HepG2 (cell line): ENCODE measurements at regions not wholly inside any gene's neighbourhood (a gene's known extent, or its start where the extent isn't known, plus 50 kb on each side); places are given as distances from the start of the nearest gene placed in this dataset.
A peak's percentile ranks its signal among the peaks of the same experiment; 100 is the strongest.

Experiments used
- ATAC-seq: fragments of 200-7000 bp; cut with Tn5 transposase; 3 replicates; pipeline ENCODE4 v1.9.1; 2020; ENCODE audit warnings: mild to moderate bottlenecking, moderate library complexity
- BruUV-seq: library from RNA; stranded (reverse); fragments of 400-500 nt; replicated peaks from 2 replicates; lab custom pipeline; 2021; lab: Mats Ljungman, UMichigan
- CTCF ChIA-PET: fragments of 300-600 bp; formaldehyde crosslinking; extraction: SDS; loops from one replicate; lab custom pipeline; 2021; ENCODE audit warnings: low total read pairs, inconsistent platforms, low intra/inter-chr PET ratio; lab: Yijun Ruan, JAX
- POLR2A ChIA-PET: fragments of 350-600 bp; sonication (Branson Sonifier 250); formaldehyde crosslinking; loops from one replicate; lab custom pipeline; 2020; ENCODE audit warnings: antibody characterized with exemption, inconsistent platforms; lab: Yijun Ruan, JAX
- DNase-seq: peaks from one replicate; pipeline ENCODE4 v3.0.0-alpha.2; 2015; ENCODE audit warnings: low spot score
- FAIRE-seq: peaks from 3 replicates; lab custom pipeline; 2011; peaks lifted over from hg19 to GRCh38; lab: Jason Lieb, UNC
- H2AFZ ChIP-seq: one replicate; pipeline ENCODE4 v1.6.1; 2011; ENCODE audit warnings: low read length, inconsistent platforms
- H3K27ac ChIP-seq: fragments of 300-600 bp; 3 replicates; pipeline ENCODE4 v1.8.0; 2011; ENCODE audit warnings: mixed run types, mild to moderate bottlenecking, mixed read lengths, low read length, inconsistent platforms; ENCODE audit not compliant: insufficient read depth; ENCODE audit errors: extremely low read length
- H3K27me3 ChIP-seq, 2 experiments: fragments of 200-600 bp in 1 of 2; 2 replicates in 1 of 2; 3 replicates in 1 of 2; pipeline versions ENCODE4 v1.6.0 to v1.8.0; 2011; ENCODE audit warnings: low read length in 2 of 2, mild to moderate bottlenecking in 2 of 2, moderate library complexity in 2 of 2, inconsistent platforms in 1 of 2; ENCODE audit not compliant: insufficient read depth in 2 of 2, control insufficient read depth in 1 of 2
- H3K36me3 ChIP-seq, 2 experiments: fragments of 200-600 bp in 1 of 2; replicated peaks in 1 of 2; 2 replicates in 1 of 2; 3 replicates in 1 of 2; pipeline versions ENCODE4 v1.5.1 to v1.8.0; 2011; ENCODE audit warnings: low read length in 2 of 2, inconsistent platforms in 1 of 2; ENCODE audit not compliant: insufficient read depth in 2 of 2, control insufficient read depth in 1 of 2
- H3K4me1 ChIP-seq: 2 replicates; pipeline ENCODE4 v1.5.1; 2012; ENCODE audit warnings: low read length, inconsistent platforms; ENCODE audit not compliant: insufficient read depth
- H3K4me2 ChIP-seq: 2 replicates; pipeline ENCODE4 v1.6.0; 2011; ENCODE audit warnings: low read depth, low read length, inconsistent platforms
- H3K4me3 ChIP-seq, 3 experiments: fragments of 200-600 bp in 1 of 3; sonication (generic), shearing (Covaris generic) in 1 of 3; replicated peaks in 1 of 3; 2 replicates each; pipeline ENCODE4 v1.5.1; 2011 to 2016; ENCODE audit warnings: low read length in 3 of 3, inconsistent platforms in 2 of 3, low read depth in 2 of 3, mild to moderate bottlenecking in 2 of 3, control low read depth in 1 of 3, mixed read lengths in 1 of 3; ENCODE audit not compliant: insufficient read depth in 1 of 3
- H3K79me2 ChIP-seq: one replicate; pipeline ENCODE4 v1.6.1; 2011; ENCODE audit warnings: low read length, inconsistent platforms; ENCODE audit not compliant: insufficient read depth
- H3K9ac ChIP-seq: 2 replicates; pipeline ENCODE4 v1.6.0; 2011; ENCODE audit warnings: mild to moderate bottlenecking, low read depth, low read length, inconsistent platforms; ENCODE audit not compliant: insufficient read depth
- H3K9me3 ChIP-seq: 2 replicates; pipeline ENCODE4 v1.5.1; 2012; ENCODE audit warnings: mild to moderate bottlenecking, low read length
- H4K20me1 ChIP-seq: 2 replicates; pipeline ENCODE4 v1.6.0; 2011; ENCODE audit warnings: inconsistent platforms, mild to moderate bottlenecking, low read length, moderate library complexity; ENCODE audit not compliant: insufficient read depth
- ELF3 ChIP-seq: IDR thresholded peaks from 2 replicates; pipeline ENCODE4 v1.6.1; 2016; ENCODE audit warnings: missing genetic modification reagents, missing compliant biosample characterization
- FOSL1 ChIP-seq: sonication (generic); formaldehyde crosslinking; IDR thresholded peaks from 2 replicates; pipeline ENCODE4 v1.9.0; 2021; ENCODE audit warnings: missing genetic modification reagents, borderline replicate concordance
- GABPB1 ChIP-seq: IDR thresholded peaks from 2 replicates; pipeline ENCODE4 v1.6.1; 2016; ENCODE audit warnings: mild to moderate bottlenecking, missing genetic modification reagents, moderate library complexity, missing compliant biosample characterization
- MAFK ChIP-seq, 2 experiments: IDR thresholded peaks in 1 of 2; conservative IDR thresholded peaks in 1 of 2; 2 replicates each; pipeline ENCODE4 v1.6.1; 2011; ENCODE audit warnings: improper control_type of control experiment in 2 of 2, low read length in 2 of 2
- RBM22 ChIP-seq: fragments of 200-400 bp; formaldehyde crosslinking; optimal IDR thresholded peaks from 2 replicates; pipeline ENCODE3; 2017; ENCODE audit warnings: mild to moderate bottlenecking, low read length, moderate library complexity
- XBP1 ChIP-seq: sonication (generic); formaldehyde crosslinking; IDR thresholded peaks from 2 replicates; pipeline ENCODE4 v1.5.0; 2020; ENCODE audit warnings: missing genetic modification reagents
- ZNF121 ChIP-seq: sonication (generic); formaldehyde crosslinking; IDR thresholded peaks from 2 replicates; pipeline ENCODE4 v1.5.0; 2020; ENCODE audit warnings: mild to moderate bottlenecking, missing genetic modification reagents
- ZNF781 ChIP-seq: sonication (generic); formaldehyde crosslinking; IDR thresholded peaks from 2 replicates; pipeline ENCODE4 v1.5.1; 2020; ENCODE audit warnings: borderline replicate concordance, mild to moderate bottlenecking, missing genetic modification reagents; ENCODE audit errors: not compliant biosample characterization
- WGBS: methylation state at CpG from one replicate; pipeline ENCODE4 v1.1.6; 2017; ENCODE audit warnings: low lambda C conversion rate; 5-methylcytosine and 5-hydroxymethylcytosine counted together
- in situ Hi-C: cut with HindIII; loops from 2 replicates; pipeline ENCODE4 v1.10.0; 2017; ENCODE audit warnings: low pct_unique_long_range_greater_than_20kb; ENCODE audit not compliant: extremely low pct_ligation_motif_present
- intact Hi-C: fragments of 100-400 bp; cut with micrococcal nuclease; formaldehyde crosslinking; loops from one replicate; pipeline ENCODE4 v1.10.0; 2022; ENCODE audit not compliant: unreplicated experiment
- TF ChIP-seq, protein P1 (sequence below): sonication (generic); formaldehyde crosslinking; IDR thresholded peaks from 2 replicates; pipeline ENCODE4 v1.5.0; 2020; ENCODE audit warnings: mild to moderate bottlenecking, missing genetic modification reagents, borderline replicate concordance
- TF ChIP-seq, protein P2 (sequence below): sonication (generic); formaldehyde crosslinking; IDR thresholded peaks from 2 replicates; pipeline ENCODE4 v1.9.0; 2021; ENCODE audit warnings: missing genetic modification reagents, borderline replicate concordance
- TF ChIP-seq, protein P3 (sequence below): sonication (generic); formaldehyde crosslinking; IDR thresholded peaks from 2 replicates; pipeline ENCODE4 v1.4.0; 2020; ENCODE audit warnings: missing genetic modification reagents

DNA sequence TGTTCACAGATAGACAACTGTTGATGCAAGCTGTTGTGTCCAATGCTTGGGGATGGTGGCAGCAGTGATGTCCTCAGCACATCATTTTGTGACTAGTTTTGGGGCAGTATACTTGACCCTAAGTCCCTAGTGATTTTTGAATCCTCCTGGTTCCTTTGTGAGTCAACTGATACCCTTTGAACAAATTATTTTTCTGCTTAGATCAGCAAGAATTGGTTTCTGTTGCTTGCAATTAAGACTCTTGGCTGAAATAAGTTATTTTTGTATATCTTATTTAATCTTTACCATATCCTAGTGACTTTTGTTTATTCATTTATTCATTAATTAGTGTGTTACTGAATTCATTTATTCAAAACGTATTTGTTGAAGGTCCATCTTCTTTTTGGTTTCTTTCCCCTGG is 392.0 kb upstream of the SGCD start (continued):
- TF ChIP-seq, protein P1, sequence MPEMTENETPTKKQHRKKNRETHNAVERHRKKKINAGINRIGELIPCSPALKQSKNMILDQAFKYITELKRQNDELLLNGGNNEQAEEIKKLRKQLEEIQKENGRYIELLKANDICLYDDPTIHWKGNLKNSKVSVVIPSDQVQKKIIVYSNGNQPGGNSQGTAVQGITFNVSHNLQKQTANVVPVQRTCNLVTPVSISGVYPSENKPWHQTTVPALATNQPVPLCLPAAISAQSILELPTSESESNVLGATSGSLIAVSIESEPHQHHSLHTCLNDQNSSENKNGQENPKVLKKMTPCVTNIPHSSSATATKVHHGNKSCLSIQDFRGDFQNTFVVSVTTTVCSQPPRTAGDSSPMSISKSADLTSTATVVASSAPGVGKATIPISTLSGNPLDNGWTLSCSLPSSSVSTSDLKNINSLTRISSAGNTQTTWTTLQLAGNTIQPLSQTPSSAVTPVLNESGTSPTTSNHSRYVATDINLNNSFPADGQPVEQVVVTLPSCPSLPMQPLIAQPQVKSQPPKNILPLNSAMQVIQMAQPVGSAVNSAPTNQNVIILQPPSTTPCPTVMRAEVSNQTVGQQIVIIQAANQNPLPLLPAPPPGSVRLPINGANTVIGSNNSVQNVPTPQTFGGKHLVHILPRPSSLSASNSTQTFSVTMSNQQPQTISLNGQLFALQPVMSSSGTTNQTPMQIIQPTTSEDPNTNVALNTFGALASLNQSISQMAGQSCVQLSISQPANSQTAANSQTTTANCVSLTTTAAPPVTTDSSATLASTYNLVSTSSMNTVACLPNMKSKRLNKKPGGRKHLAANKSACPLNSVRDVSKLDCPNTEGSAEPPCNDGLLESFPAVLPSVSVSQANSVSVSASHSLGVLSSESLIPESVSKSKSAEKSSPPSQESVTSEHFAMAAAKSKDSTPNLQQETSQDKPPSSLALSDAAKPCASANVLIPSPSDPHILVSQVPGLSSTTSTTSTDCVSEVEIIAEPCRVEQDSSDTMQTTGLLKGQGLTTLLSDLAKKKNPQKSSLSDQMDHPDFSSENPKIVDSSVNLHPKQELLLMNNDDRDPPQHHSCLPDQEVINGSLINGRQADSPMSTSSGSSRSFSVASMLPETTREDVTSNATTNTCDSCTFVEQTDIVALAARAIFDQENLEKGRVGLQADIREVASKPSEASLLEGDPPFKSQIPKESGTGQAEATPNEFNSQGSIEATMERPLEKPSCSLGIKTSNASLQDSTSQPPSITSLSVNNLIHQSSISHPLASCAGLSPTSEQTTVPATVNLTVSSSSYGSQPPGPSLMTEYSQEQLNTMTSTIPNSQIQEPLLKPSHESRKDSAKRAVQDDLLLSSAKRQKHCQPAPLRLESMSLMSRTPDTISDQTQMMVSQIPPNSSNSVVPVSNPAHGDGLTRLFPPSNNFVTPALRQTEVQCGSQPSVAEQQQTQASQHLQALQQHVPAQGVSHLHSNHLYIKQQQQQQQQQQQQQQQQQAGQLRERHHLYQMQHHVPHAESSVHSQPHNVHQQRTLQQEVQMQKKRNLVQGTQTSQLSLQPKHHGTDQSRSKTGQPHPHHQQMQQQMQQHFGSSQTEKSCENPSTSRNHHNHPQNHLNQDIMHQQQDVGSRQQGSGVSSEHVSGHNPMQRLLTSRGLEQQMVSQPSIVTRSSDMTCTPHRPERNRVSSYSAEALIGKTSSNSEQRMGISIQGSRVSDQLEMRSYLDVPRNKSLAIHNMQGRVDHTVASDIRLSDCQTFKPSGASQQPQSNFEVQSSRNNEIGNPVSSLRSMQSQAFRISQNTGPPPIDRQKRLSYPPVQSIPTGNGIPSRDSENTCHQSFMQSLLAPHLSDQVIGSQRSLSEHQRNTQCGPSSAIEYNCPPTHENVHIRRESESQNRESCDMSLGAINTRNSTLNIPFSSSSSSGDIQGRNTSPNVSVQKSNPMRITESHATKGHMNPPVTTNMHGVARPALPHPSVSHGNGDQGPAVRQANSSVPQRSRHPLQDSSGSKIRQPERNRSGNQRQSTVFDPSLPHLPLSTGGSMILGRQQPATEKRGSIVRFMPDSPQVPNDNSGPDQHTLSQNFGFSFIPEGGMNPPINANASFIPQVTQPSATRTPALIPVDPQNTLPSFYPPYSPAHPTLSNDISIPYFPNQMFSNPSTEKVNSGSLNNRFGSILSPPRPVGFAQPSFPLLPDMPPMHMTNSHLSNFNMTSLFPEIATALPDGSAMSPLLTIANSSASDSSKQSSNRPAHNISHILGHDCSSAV (CRISPR knock-in tag), result no peak
- TF ChIP-seq FOSL1 (CRISPR knock-in tag), result no peak
- no peak for TF ChIP-seq ZNF781 (CRISPR knock-in tag)
- peak; percentile 86 to 95 for TF ChIP-seq MAFK (conservative IDR thresholded peaks at IDR 0.05 in 1 of 2, IDR thresholded peaks at IDR 0.05 in 1 of 2; ENCODE audit: low read length in 2 of 2)

DNA sequence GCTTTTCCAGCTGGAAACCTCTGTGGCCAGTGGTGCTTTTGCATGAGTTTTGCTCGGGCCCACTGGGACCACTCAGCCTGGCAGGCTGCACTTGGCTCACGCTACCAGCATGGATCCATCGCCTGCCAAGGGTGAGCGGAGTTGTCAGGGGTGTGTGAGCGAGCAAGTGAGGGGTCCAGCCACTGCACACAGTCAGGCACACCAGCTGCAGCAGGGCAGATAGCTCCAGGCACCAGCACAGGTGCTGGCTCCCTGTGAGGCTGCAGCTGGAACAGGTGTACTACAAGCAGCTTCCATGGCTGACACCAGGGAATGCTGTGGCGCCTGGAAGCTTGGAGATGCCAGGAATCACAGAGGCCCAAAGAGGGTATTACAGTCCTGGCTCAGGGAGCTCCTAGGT is 391.2 kb upstream of the SGCD start:
- 11% methylated on average over 3 of the region's 6 CpGs for WGBS
- BruUV-seq, result no TSS peak
- no peaks in the 10 kb centered on the region for H3K36me3 ChIP-seq
- H3K4me1 ChIP-seq, result no peaks in the 10 kb centered on the region
- DNase-seq (no peak), FAIRE-seq (no peak), ATAC-seq (no peak)
- POLR2A ChIA-PET, result no interaction called here
- H4K20me1 ChIP-seq, result no peaks in the 10 kb centered on the region
- H3K9ac ChIP-seq, result no peak overlapping the region
- no peaks in the 10 kb centered on the region for H3K9me3 ChIP-seq
- CTCF ChIA-PET, result no interaction called here
- no peak overlapping the region for H2AFZ ChIP-seq
- intact Hi-C loops, result no loop called here
- no peaks in the 10 kb centered on the region for H3K27me3 ChIP-seq
- no peak overlapping the region for H3K4me2 ChIP-seq
- no peaks in the 10 kb centered on the region for H3K79me2 ChIP-seq
- no peak overlapping the region for H3K27ac ChIP-seq
- no peak overlapping the region for H3K4me3 ChIP-seq
- in situ Hi-C loops, result loop anchor here (25.0 kb wide), 1 partner anchor 1202 kb away; the partner anchor contains the start of gene MED7
- TF ChIP-seq, protein P2, sequence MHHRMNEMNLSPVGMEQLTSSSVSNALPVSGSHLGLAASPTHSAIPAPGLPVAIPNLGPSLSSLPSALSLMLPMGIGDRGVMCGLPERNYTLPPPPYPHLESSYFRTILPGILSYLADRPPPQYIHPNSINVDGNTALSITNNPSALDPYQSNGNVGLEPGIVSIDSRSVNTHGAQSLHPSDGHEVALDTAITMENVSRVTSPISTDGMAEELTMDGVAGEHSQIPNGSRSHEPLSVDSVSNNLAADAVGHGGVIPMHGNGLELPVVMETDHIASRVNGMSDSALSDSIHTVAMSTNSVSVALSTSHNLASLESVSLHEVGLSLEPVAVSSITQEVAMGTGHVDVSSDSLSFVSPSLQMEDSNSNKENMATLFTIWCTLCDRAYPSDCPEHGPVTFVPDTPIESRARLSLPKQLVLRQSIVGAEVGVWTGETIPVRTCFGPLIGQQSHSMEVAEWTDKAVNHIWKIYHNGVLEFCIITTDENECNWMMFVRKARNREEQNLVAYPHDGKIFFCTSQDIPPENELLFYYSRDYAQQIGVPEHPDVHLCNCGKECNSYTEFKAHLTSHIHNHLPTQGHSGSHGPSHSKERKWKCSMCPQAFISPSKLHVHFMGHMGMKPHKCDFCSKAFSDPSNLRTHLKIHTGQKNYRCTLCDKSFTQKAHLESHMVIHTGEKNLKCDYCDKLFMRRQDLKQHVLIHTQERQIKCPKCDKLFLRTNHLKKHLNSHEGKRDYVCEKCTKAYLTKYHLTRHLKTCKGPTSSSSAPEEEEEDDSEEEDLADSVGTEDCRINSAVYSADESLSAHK (CRISPR knock-in tag), result no peak
- no peak for TF ChIP-seq XBP1 (CRISPR knock-in tag)
- TF ChIP-seq GABPB1, result no peak
- TF ChIP-seq RBM22, result no peak
- no peak for TF ChIP-seq ELF3 (CRISPR knock-in tag)
- TF ChIP-seq ZNF121, result no peak
- TF ChIP-seq, protein P3, sequence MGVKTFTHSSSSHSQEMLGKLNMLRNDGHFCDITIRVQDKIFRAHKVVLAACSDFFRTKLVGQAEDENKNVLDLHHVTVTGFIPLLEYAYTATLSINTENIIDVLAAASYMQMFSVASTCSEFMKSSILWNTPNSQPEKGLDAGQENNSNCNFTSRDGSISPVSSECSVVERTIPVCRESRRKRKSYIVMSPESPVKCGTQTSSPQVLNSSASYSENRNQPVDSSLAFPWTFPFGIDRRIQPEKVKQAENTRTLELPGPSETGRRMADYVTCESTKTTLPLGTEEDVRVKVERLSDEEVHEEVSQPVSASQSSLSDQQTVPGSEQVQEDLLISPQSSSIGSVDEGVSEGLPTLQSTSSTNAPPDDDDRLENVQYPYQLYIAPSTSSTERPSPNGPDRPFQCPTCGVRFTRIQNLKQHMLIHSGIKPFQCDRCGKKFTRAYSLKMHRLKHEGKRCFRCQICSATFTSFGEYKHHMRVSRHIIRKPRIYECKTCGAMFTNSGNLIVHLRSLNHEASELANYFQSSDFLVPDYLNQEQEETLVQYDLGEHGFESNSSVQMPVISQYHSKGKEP (CRISPR knock-in tag), result no peak
